ENCODE measurements at regions not wholly inside any gene's neighbourhood (a gene's known extent, or its start where the extent isn't known, plus 50 kb on each side); places are given as distances from the start of the nearest gene placed in this dataset.

- H3K9me3 ChIP-seq (ENCODE audit: control insufficient read depth in 2 of 3, insufficient read depth in 1 of 3, low read length in 3 of 3), result no peaks in the 10 kb centered on the region
- no peaks in the 10 kb centered on the region for H3K36me3 ChIP-seq (ENCODE audit: control insufficient read depth in 2 of 3, insufficient read depth in 3 of 3, low read length in 3 of 3)
- H3K27ac ChIP-seq (ENCODE audit: low read depth in 2 of 2, low read length in 2 of 2), result no peak overlapping the region
- no peak overlapping the region for H3K9ac ChIP-seq (ENCODE audit: low read length in 3 of 3)
- intact Hi-C loops (cut with DNase I), result no loop called here
- peak in 1 of 5 donors; percentile 20 for DNase-seq
- no peak for FAIRE-seq
- no peaks in the 10 kb centered on the region for H3K27me3 ChIP-seq (ENCODE audit: control insufficient read depth, insufficient read depth, low read length)
- TF ChIP-seq CTCF (IDR thresholded peaks at IDR 0.05; ENCODE audit: borderline replicate concordance, extremely low read depth, insufficient read depth), result no peak
- H3K4me3 ChIP-seq (ENCODE audit: low read length in 3 of 3), result no peak overlapping the region
- no peaks in the 10 kb centered on the region for H3K4me1 ChIP-seq (ENCODE audit: control insufficient read depth in 2 of 3, insufficient read depth in 2 of 3, low read depth in 1 of 3, low read length in 3 of 3)
Measured at GRCh38 chr2:136407117-136407951, 289.4 kb upstream of the CXCR4 start.

- no peak for TF ChIP-seq CTCF (IDR thresholded peaks at IDR 0.05; ENCODE audit: borderline replicate concordance, extremely low read depth, insufficient read depth)
Measured at GRCh38 chr2:136404925-136405324, 287.0 kb upstream of the CXCR4 start.

GRCh38 chr2:136404176-136404575, 286.2 kb upstream of the CXCR4 start:
- H3K27ac ChIP-seq (ENCODE audit: low read depth in 2 of 2, low read length in 2 of 2), result no peak overlapping the region
- H3K4me3 ChIP-seq (ENCODE audit: low read length in 3 of 3), result no peak overlapping the region
- H3K9me3 ChIP-seq (ENCODE audit: control insufficient read depth in 2 of 3, insufficient read depth in 1 of 3, low read length in 3 of 3), result no peaks in the 10 kb centered on the region
- no peaks in the 10 kb centered on the region for H3K27me3 ChIP-seq (ENCODE audit: control insufficient read depth, insufficient read depth, low read length)
- no peaks in the 10 kb centered on the region for H3K36me3 ChIP-seq (ENCODE audit: control insufficient read depth in 2 of 3, insufficient read depth in 3 of 3, low read length in 3 of 3)
- FAIRE-seq (no peak), DNase-seq (no peak)
- no peaks in the 10 kb centered on the region for H3K4me1 ChIP-seq (ENCODE audit: control insufficient read depth in 2 of 3, insufficient read depth in 2 of 3, low read depth in 1 of 3, low read length in 3 of 3)
- TF ChIP-seq CTCF (IDR thresholded peaks at IDR 0.05; ENCODE audit: borderline replicate concordance, extremely low read depth, insufficient read depth), result no peak
- no peak overlapping the region for H3K9ac ChIP-seq (ENCODE audit: low read length in 3 of 3)
- intact Hi-C loops (cut with DNase I), result no loop called here

More at GRCh38 chr2:136404925-136405324, 287.0 kb upstream of the CXCR4 start:
- no peaks in the 10 kb centered on the region for H3K36me3 ChIP-seq (ENCODE audit: control insufficient read depth in 2 of 3, insufficient read depth in 3 of 3, low read length in 3 of 3)
- no peaks in the 10 kb centered on the region for H3K9me3 ChIP-seq (ENCODE audit: control insufficient read depth in 2 of 3, insufficient read depth in 1 of 3, low read length in 3 of 3)
- intact Hi-C loops (cut with DNase I), result no loop called here
- DNase-seq (no peak), FAIRE-seq (no peak)
- no peaks in the 10 kb centered on the region for H3K27me3 ChIP-seq (ENCODE audit: control insufficient read depth, insufficient read depth, low read length)
- H3K4me1 ChIP-seq (ENCODE audit: control insufficient read depth in 2 of 3, insufficient read depth in 2 of 3, low read depth in 1 of 3, low read length in 3 of 3), result no peaks in the 10 kb centered on the region
- H3K27ac ChIP-seq (ENCODE audit: low read depth in 2 of 2, low read length in 2 of 2), result no peak overlapping the region
- no peak overlapping the region for H3K4me3 ChIP-seq (ENCODE audit: low read length in 3 of 3)
- no peak overlapping the region for H3K9ac ChIP-seq (ENCODE audit: low read length in 3 of 3)

Measured in kidney (tissue), 13 donors.